ENCODE measurements at regions not wholly inside any gene's neighbourhood (a gene's known extent, or its start where the extent isn't known, plus 50 kb on each side); places are given as distances from the start of the nearest gene placed in this dataset.

DNA sequence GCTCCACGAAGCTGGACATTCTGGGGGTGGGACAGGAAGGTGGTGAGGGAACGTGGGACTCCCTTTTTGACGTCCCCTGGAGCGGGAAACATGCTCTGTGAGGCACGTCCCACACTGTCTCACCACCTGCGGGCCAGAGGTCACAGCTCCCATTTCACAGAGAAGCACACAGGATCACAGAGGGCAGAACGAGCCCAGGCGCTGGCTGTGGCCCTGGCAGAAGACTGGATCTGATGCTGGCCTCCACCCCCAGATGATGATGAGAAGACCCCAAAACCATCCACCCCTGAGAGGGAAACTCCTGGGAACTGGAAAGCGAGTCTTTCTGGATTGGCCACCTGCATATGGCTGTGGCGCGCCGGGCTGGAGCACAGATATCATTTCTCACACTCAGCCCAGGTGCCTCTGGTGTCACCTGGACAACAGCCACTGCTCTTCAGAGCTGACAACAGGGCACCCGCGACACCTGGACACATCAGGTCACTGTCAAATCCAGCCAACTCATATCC, 216.2 kb downstream of the TUBA3C start:
- TF ChIP-seq, protein P1, sequence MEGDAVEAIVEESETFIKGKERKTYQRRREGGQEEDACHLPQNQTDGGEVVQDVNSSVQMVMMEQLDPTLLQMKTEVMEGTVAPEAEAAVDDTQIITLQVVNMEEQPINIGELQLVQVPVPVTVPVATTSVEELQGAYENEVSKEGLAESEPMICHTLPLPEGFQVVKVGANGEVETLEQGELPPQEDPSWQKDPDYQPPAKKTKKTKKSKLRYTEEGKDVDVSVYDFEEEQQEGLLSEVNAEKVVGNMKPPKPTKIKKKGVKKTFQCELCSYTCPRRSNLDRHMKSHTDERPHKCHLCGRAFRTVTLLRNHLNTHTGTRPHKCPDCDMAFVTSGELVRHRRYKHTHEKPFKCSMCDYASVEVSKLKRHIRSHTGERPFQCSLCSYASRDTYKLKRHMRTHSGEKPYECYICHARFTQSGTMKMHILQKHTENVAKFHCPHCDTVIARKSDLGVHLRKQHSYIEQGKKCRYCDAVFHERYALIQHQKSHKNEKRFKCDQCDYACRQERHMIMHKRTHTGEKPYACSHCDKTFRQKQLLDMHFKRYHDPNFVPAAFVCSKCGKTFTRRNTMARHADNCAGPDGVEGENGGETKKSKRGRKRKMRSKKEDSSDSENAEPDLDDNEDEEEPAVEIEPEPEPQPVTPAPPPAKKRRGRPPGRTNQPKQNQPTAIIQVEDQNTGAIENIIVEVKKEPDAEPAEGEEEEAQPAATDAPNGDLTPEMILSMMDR (IDR thresholded peaks at IDR 0.05) = no peak
- TF ChIP-seq EP300 (IDR thresholded peaks at IDR 0.05) (no peak), POLR2A (IDR thresholded peaks at IDR 0.05) (no peak)

Measured in tibial nerve (tissue), 4 donors.